ENCODE measurements at regions not wholly inside any gene's neighbourhood (a gene's known extent, or its start where the extent isn't known, plus 50 kb on each side); places are given as distances from the start of the nearest gene placed in this dataset.

GRCh38 chr1:102615896-102616295 is 492.4 kb downstream of the COL11A1 start:
- POLR2A ChIA-PET = no interaction called here
- Histone ChIP-seq H3K79me2 (ENCODE audit: control insufficient read depth, insufficient read depth, low read length) (no peaks in the 10 kb centered on the region), H3K9ac (ENCODE audit: control insufficient read depth, insufficient read depth, low read length) (no peak overlapping the region), H3K9me3 (replicated peaks; ENCODE audit: control insufficient read depth, insufficient read depth, low read length) (no peaks in the 10 kb centered on the region), H3K27me3 (replicated peaks in 1 of 2; ENCODE audit: control insufficient read depth in 2 of 2, insufficient read depth in 2 of 2, low read length in 1 of 2) (no peaks in the 10 kb centered on the region), H3K4me2 (ENCODE audit: control insufficient read depth, insufficient read depth) (no peak overlapping the region), H2AFZ (ENCODE audit: control insufficient read depth, low read depth, low read length) (no peak overlapping the region), H3K4me3 (no peak overlapping the region), H4K20me1 (ENCODE audit: control insufficient read depth, insufficient read depth) (no peaks in the 10 kb centered on the region), H3K36me3 (ENCODE audit: control insufficient read depth in 2 of 2, insufficient read depth in 2 of 2, low read length in 1 of 2) (no peaks in the 10 kb centered on the region), H3K27ac (ENCODE audit: control insufficient read depth, insufficient read depth) (no peak overlapping the region), H3K4me1 (ENCODE audit: control insufficient read depth, insufficient read depth, low read length) (no peaks in the 10 kb centered on the region)
- ATAC-seq = no peak
- no peak for FAIRE-seq
- TF ChIP-seq DPF2 (IDR thresholded peaks at IDR 0.05) (no peak), BMI1 (IDR thresholded peaks at IDR 0.05; ENCODE audit: borderline replicate concordance) (no peak), PML (IDR thresholded peaks at IDR 0.05; ENCODE audit: low read length) (no peak), RB1 (IDR thresholded peaks at IDR 0.05; ENCODE audit: borderline replicate concordance) (no peak), ZNF384 (IDR thresholded peaks at IDR 0.05; ENCODE audit: borderline replicate concordance, low read depth, low read length) (no peak), TBL1XR1 (IDR thresholded peaks at IDR 0.05; ENCODE audit: low read depth, low read length) (no peak), NRF1 (conservative IDR thresholded peaks at IDR 0.05; ENCODE audit: low read depth, low read length) (no peak), ZNF687 (IDR thresholded peaks at IDR 0.05) (no peak), HCFC1 (IDR thresholded peaks at IDR 0.05; ENCODE audit: low read length) (no peak), POLR2A (IDR thresholded peaks at IDR 0.05; ENCODE audit: low read depth, low read length) (no peak), RELB (IDR thresholded peaks at IDR 0.05; ENCODE audit: low read depth) (no peak), FOS (IDR thresholded peaks at IDR 0.05; ENCODE audit: borderline replicate concordance, extremely low read depth, insufficient read length) (no peak), MTA3 (IDR thresholded peaks at IDR 0.05; ENCODE audit: borderline replicate concordance, low read length) (no peak), IRF3 (IDR thresholded peaks at IDR 0.05) (no peak), NR2C1 (IDR thresholded peaks at IDR 0.05) (no peak)
- CTCF ChIA-PET = no interaction called here
- 0% methylated on average over 2 of the region's 2 CpGs for WGBS (ENCODE audit: insufficient coverage, insufficient replicate concordance, low lambda C conversion rate, missing lambda C conversion rate)
- RAD21 ChIA-PET (ENCODE audit: unreplicated experiment) = no interaction called here
- in situ Hi-C loops (cut with MboI) (no loop called here), intact Hi-C loops (cut with micrococcal nuclease; ENCODE audit: unreplicated experiment) (no loop called here)
- DNase-seq (ENCODE audit: low read depth, low spot score) = no peak
- no TSS peak for BruUV-seq (replicated peaks)
- SMC1A ChIA-PET (ENCODE audit: uncharacterized antibody, unreplicated experiment) = no interaction called here
